ENCODE measurements at regions not wholly inside any gene's neighbourhood (a gene's known extent, or its start where the extent isn't known, plus 50 kb on each side); places are given as distances from the start of the nearest gene placed in this dataset.

DNA sequence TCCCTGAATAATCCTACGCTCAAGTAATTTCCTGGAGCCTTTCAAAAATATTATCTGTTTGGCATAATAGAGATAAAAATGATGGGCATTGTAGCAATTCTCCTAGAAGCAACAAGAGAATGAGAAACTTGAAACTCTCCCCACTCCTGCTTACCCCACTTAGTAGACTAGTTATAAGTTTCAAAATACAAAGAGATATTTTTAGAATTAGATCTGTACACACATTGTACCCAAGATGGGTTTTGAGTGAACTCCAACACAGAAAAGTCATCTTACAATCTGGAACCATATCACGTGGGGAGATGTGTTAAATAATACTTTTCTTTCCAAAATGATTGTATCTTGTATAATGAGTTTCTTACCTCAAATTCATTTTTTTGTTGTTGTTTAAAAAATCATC, 484.9 kb downstream of the LPIN1 start:
- ChIA-PET CTCF (no interaction called here), POLR2A (no interaction called here)
- Histone ChIP-seq H3K9me3 (ENCODE audit: control insufficient read depth, insufficient read depth, low read depth, low read length) (no peaks in the 10 kb centered on the region), H3K27me3 (ENCODE audit: control insufficient read depth, insufficient read depth, low read length) (no peaks in the 10 kb centered on the region), H3K4me3 (ENCODE audit: low read depth in 2 of 2, low read length in 2 of 2) (no peak overlapping the region), H3K4me1 (ENCODE audit: control insufficient read depth, insufficient read depth, low read length) (no peaks in the 10 kb centered on the region), H3K36me3 (ENCODE audit: control insufficient read depth, insufficient read depth, low read length) (no peaks in the 10 kb centered on the region), H3K27ac (ENCODE audit: low read length) (no peak overlapping the region)
- DNase-seq (ENCODE audit: low read depth, low spot score) (no peak), ATAC-seq (no peak)
- in situ Hi-C loops (cut with HindIII; ENCODE audit: low pct_unique_long_range_greater_than_20kb, low sequenced_read_pairs) (no loop called here), intact Hi-C loops (cut with micrococcal nuclease; ENCODE audit: unreplicated experiment) (no loop called here)
- BruUV-seq (replicated peaks): no TSS peak
- TF ChIP-seq POLR2AphosphoS5 (IDR thresholded peaks at IDR 0.05; ENCODE audit: low read depth, low read length) (no peak), TCF7L2 (IDR thresholded peaks at IDR 0.05; ENCODE audit: low read depth, low read length) (no peak), REST (IDR thresholded peaks at IDR 0.05; ENCODE audit: insufficient read depth in 1 of 2, low read depth in 2 of 2, low read length in 1 of 2) (no peak), SIN3A (IDR thresholded peaks at IDR 0.05; ENCODE audit: borderline replicate concordance, insufficient read depth, low read depth, low read length) (no peak)
- TF ChIP-seq, protein P1, sequence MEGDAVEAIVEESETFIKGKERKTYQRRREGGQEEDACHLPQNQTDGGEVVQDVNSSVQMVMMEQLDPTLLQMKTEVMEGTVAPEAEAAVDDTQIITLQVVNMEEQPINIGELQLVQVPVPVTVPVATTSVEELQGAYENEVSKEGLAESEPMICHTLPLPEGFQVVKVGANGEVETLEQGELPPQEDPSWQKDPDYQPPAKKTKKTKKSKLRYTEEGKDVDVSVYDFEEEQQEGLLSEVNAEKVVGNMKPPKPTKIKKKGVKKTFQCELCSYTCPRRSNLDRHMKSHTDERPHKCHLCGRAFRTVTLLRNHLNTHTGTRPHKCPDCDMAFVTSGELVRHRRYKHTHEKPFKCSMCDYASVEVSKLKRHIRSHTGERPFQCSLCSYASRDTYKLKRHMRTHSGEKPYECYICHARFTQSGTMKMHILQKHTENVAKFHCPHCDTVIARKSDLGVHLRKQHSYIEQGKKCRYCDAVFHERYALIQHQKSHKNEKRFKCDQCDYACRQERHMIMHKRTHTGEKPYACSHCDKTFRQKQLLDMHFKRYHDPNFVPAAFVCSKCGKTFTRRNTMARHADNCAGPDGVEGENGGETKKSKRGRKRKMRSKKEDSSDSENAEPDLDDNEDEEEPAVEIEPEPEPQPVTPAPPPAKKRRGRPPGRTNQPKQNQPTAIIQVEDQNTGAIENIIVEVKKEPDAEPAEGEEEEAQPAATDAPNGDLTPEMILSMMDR (IDR thresholded peaks at IDR 0.05): no peak

- in situ Hi-C loops (cut with HindIII; ENCODE audit: low pct_unique_long_range_greater_than_20kb, low sequenced_read_pairs): no loop called here
- TF ChIP-seq SIN3A (IDR thresholded peaks at IDR 0.05; ENCODE audit: borderline replicate concordance, insufficient read depth, low read depth, low read length) (no peak), REST (IDR thresholded peaks at IDR 0.05; ENCODE audit: insufficient read depth in 1 of 2, low read depth in 2 of 2, low read length in 1 of 2) (no peak), TCF7L2 (IDR thresholded peaks at IDR 0.05; ENCODE audit: low read depth, low read length) (no peak), POLR2AphosphoS5 (IDR thresholded peaks at IDR 0.05; ENCODE audit: low read depth, low read length) (no peak)
- TF ChIP-seq, protein P1 (IDR thresholded peaks at IDR 0.05): no peak
- BruUV-seq (replicated peaks): no TSS peak
- no peaks in the 10 kb centered on the region for H3K9me3 ChIP-seq (ENCODE audit: control insufficient read depth, insufficient read depth, low read depth, low read length)
- H3K4me3 ChIP-seq (ENCODE audit: low read depth in 2 of 2, low read length in 2 of 2): no peak overlapping the region
- ATAC-seq (no peak), DNase-seq (ENCODE audit: low read depth, low spot score) (no peak)
- H3K4me1 ChIP-seq (ENCODE audit: control insufficient read depth, insufficient read depth, low read length): 0 out of 2 replicates have a peak, but pooled peaks cover 2% of the 10 kb centered on the region
- CTCF ChIA-PET: no interaction called here
- H3K27ac ChIP-seq (ENCODE audit: low read length): no peak overlapping the region
- POLR2A ChIA-PET: no interaction called here
- no peaks in the 10 kb centered on the region for H3K36me3 ChIP-seq (ENCODE audit: control insufficient read depth, insufficient read depth, low read length)
- H3K27me3 ChIP-seq (ENCODE audit: control insufficient read depth, insufficient read depth, low read length): no peaks in the 10 kb centered on the region
- intact Hi-C loops (cut with micrococcal nuclease; ENCODE audit: unreplicated experiment): no loop called here
Measured at GRCh38 chr2:12232876-12233275, 483.9 kb upstream of the TRIB2 start.

Measured in Panc1 (cell line).